Upper lobe of left lung (tissue), 6 donors: ENCODE measurements at regions not wholly inside any gene's neighbourhood (a gene's known extent, or its start where the extent isn't known, plus 50 kb on each side); places are given as distances from the start of the nearest gene placed in this dataset.

Experiments
- ATAC-seq, 2 donors: fragments of 200-7000 bp; cut with Tn5 transposase; one replicate each; pipeline ENCODE4 v1.9.1; 2022; ENCODE audit warnings: mild to moderate bottlenecking in 2 of 2, moderate library complexity in 2 of 2; ENCODE audit not compliant: low FRiP score in 2 of 2
- DNase-seq, 2 donors: peaks; one replicate each; pipeline ENCODE4 v3.0.0-alpha.2; 2019 to 2020
- H3K27ac ChIP-seq, 4 donors: fragments of 200-600 bp; sonication (generic); one replicate each; pipeline ENCODE4 v1.5.1; 2016 to 2019
- H3K27me3 ChIP-seq, 4 donors: fragments of 200-600 bp; sonication (generic); one replicate each; pipeline ENCODE4 v1.5.1; 2017 to 2019
- H3K36me3 ChIP-seq, 4 donors: fragments of 200-600 bp; sonication (generic); one replicate each; pipeline ENCODE4 v1.5.1; 2016 to 2019
- H3K4me1 ChIP-seq, 4 donors: fragments of 200-600 bp; sonication (generic); one replicate each; pipeline ENCODE4 v1.5.1; 2018 to 2019
- H3K4me3 ChIP-seq, 4 donors: fragments of 200-600 bp; sonication (generic); one replicate each; pipeline ENCODE4 v1.5.1; 2017 to 2019; ENCODE audit warnings: mild to moderate bottlenecking in 2 of 4, moderate library complexity in 1 of 4
- H3K9me3 ChIP-seq, 4 donors: fragments of 200-600 bp; sonication (generic); one replicate each; pipeline ENCODE4 v1.5.1; 2018 to 2019
- CTCF ChIP-seq, 6 experiments: fragments of 450-650 bp in 4 of 6; fragments of 200-600 bp in 2 of 6; sonication (generic) in 2 of 6; IDR thresholded peaks; one replicate each; pipeline ENCODE4 v1.5.1; 2016 to 2019; ENCODE audit warnings: antibody characterized with exemption in 6 of 6
- EP300 ChIP-seq, 4 donors: sonication (generic); formaldehyde crosslinking; IDR thresholded peaks; one replicate each; pipeline ENCODE4 v1.5.1; 2017; ENCODE audit warnings: antibody characterized with exemption in 4 of 4, control low read depth in 2 of 4
- POLR2A ChIP-seq, 4 donors: fragments of 450-650 bp; IDR thresholded peaks; one replicate each; pipeline ENCODE4 v1.5.1; 2016 to 2017; ENCODE audit warnings: antibody characterized with exemption in 4 of 4, mild to moderate bottlenecking in 2 of 4
- POLR2AphosphoS5 ChIP-seq, 2 donors: sonication (generic); formaldehyde crosslinking; IDR thresholded peaks; one replicate each; pipeline ENCODE4 v1.5.1; 2017; ENCODE audit warnings: antibody characterized with exemption in 2 of 2
- WGBS, 2 donors: methylation state at CpG; one replicate each; pipeline ENCODE4 v1.1.5; 2017 to 2018; 5-methylcytosine and 5-hydroxymethylcytosine counted together
- donor health status: DM: no; HTN: no; CAD: no; lungs with moderate emphysema.
- donor health status: DM: no; HTN: yes; CAD: no; lungs with severe emphysema.

GRCh38 chr1:188937965-188938551 lies 1539.6 kb downstream of the BRINP3 start:
- H3K36me3 ChIP-seq, result no peaks in the 10 kb centered on the region
- no peak overlapping the region for H3K4me3 ChIP-seq
- TF ChIP-seq POLR2AphosphoS5 (IDR thresholded peaks at IDR 0.05) (no peak), CTCF (IDR thresholded peaks at IDR 0.05) (no peak), POLR2A (IDR thresholded peaks at IDR 0.05) (no peak), EP300 (IDR thresholded peaks at IDR 0.05) (no peak)
- DNase-seq (no peak), ATAC-seq (no peak)
- 38 to 40% methylated on average over 4 of the region's 4 CpGs for WGBS, 2 donors
- H3K4me1 ChIP-seq, result no peaks in the 10 kb centered on the region
- no peaks in the 10 kb centered on the region for H3K9me3 ChIP-seq
- H3K27me3 ChIP-seq, result no peaks in the 10 kb centered on the region
- no peak overlapping the region for H3K27ac ChIP-seq

GRCh38 chr1:188941986-188942385 lies 1535.7 kb downstream of the BRINP3 start:
- no peaks in the 10 kb centered on the region for H3K9me3 ChIP-seq
- TF ChIP-seq CTCF (IDR thresholded peaks at IDR 0.05) (no peak), POLR2AphosphoS5 (IDR thresholded peaks at IDR 0.05) (no peak), POLR2A (IDR thresholded peaks at IDR 0.05) (no peak), EP300 (IDR thresholded peaks at IDR 0.05) (no peak)
- no peaks in the 10 kb centered on the region for H3K36me3 ChIP-seq
- H3K4me3 ChIP-seq, result no peak overlapping the region
- H3K27ac ChIP-seq, result no peak overlapping the region
- 87 to 92% methylated on average over 2 of the region's 2 CpGs for WGBS, 2 donors
- no peaks in the 10 kb centered on the region for H3K4me1 ChIP-seq
- ATAC-seq (no peak), DNase-seq (no peak)
- H3K27me3 ChIP-seq, result no peaks in the 10 kb centered on the region

DNA sequence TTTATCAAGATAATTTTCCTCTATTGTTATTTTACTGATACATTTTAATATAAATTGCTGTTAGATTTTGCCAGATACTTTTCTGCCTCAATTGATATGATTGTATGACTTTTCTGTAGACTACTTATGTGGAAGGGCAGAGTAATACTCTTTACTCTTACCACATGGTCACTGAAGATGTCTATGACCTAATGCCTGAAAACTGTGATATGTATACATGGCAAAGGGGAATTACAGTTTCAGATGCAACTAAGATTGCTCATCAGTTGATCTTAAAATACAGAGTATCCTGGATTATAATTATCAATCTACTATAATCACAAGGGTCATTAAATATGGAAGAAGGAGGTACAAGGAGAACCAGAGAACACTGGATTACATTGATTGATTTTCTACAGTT lies 1528.0 kb downstream of the BRINP3 start:
- Histone ChIP-seq H3K27ac (no peak overlapping the region), H3K9me3 (no peaks in the 10 kb centered on the region), H3K4me3 (no peak overlapping the region), H3K36me3 (no peaks in the 10 kb centered on the region), H3K27me3 (no peaks in the 10 kb centered on the region), H3K4me1 (no peaks in the 10 kb centered on the region)
- no peak for TF ChIP-seq EP300 (IDR thresholded peaks at IDR 0.05)
- TF ChIP-seq CTCF (IDR thresholded peaks at IDR 0.05), result no peak
- no peak for TF ChIP-seq POLR2A (IDR thresholded peaks at IDR 0.05)
- no peak for TF ChIP-seq POLR2AphosphoS5 (IDR thresholded peaks at IDR 0.05)
- DNase-seq (no peak), ATAC-seq (no peak)

- WGBS, 2 donors, result 35 to 61% methylated on average over 3 of the region's 3 CpGs
- DNase-seq (no peak), ATAC-seq (no peak)
- no peak overlapping the region for H3K27ac ChIP-seq
- no peaks in the 10 kb centered on the region for H3K27me3 ChIP-seq
- no peaks in the 10 kb centered on the region for H3K36me3 ChIP-seq
- TF ChIP-seq EP300 (IDR thresholded peaks at IDR 0.05) (no peak), POLR2A (IDR thresholded peaks at IDR 0.05) (no peak), CTCF (IDR thresholded peaks at IDR 0.05) (no peak), POLR2AphosphoS5 (IDR thresholded peaks at IDR 0.05) (no peak)
- H3K9me3 ChIP-seq, result no peaks in the 10 kb centered on the region
- no peaks in the 10 kb centered on the region for H3K4me1 ChIP-seq
- H3K4me3 ChIP-seq, result no peak overlapping the region
Measured at GRCh38 chr1:188958461-188959115, 1519.1 kb downstream of the BRINP3 start.
